WTC11 (cell line): ENCODE measurements at regions not wholly inside any gene's neighbourhood (a gene's known extent, or its start where the extent isn't known, plus 50 kb on each side); places are given as distances from the start of the nearest gene placed in this dataset.

Experiments
- ATAC-seq: fragments of 200-7000 bp; cut with Tn5 transposase; 2 replicates; pipeline ENCODE4 v1.10.0; 2021; ENCODE audit warnings: mild to moderate bottlenecking, moderate library complexity
- CTCF ChIA-PET: fragments of 300-600 bp; sonication (Branson Sonifier 250); formaldehyde crosslinking; loops from one replicate; lab custom pipeline; 2021; ENCODE audit warnings: antibody characterized with exemption; lab: Charles Lee
- POLR2A ChIA-PET: fragments of 350-600 bp; sonication (Branson Sonifier 250); formaldehyde crosslinking; loops from one replicate; lab custom pipeline; 2021; ENCODE audit warnings: antibody characterized with exemption; lab: Charles Lee
- DNase-seq: peaks from one replicate; pipeline ENCODE4 v3.0.0; 2021; ENCODE audit warnings: low spot score
- H3K27ac Mint-ChIP-seq: 2 replicates; pipeline ENCODE4 v1.8.0; 2021; ENCODE audit warnings: mixed read lengths
- H3K27me3 Mint-ChIP-seq: 2 replicates; pipeline ENCODE4 v1.8.0; 2021; ENCODE audit warnings: low read depth, mild to moderate bottlenecking, moderate library complexity, mixed read lengths
- H3K36me3 Mint-ChIP-seq: 2 replicates; pipeline ENCODE4 v1.8.0; 2021; ENCODE audit warnings: mixed read lengths
- H3K4me1 Mint-ChIP-seq: 2 replicates; pipeline ENCODE4 v1.8.0; 2022; ENCODE audit warnings: mixed read lengths
- H3K4me3 Mint-ChIP-seq: 2 replicates; pipeline ENCODE4 v1.8.0; 2021; ENCODE audit warnings: mild to moderate bottlenecking, moderate library complexity, mixed read lengths
- H3K9me3 Mint-ChIP-seq: 2 replicates; pipeline ENCODE4 v1.8.0; 2021; ENCODE audit warnings: mixed read lengths
- AFF4 ChIP-seq: sonication (generic); formaldehyde crosslinking; IDR thresholded peaks from 2 replicates; pipeline ENCODE4 v1.8.1; 2023; ENCODE audit warnings: mild to moderate bottlenecking, missing genetic modification reagents, borderline replicate concordance
- ATF3 ChIP-seq: sonication (generic); formaldehyde crosslinking; conservative IDR thresholded peaks from 2 replicates; pipeline ENCODE4 v1.8.1; 2022; ENCODE audit warnings: mild to moderate bottlenecking, missing genetic modification reagents
- ESRRA ChIP-seq: sonication (generic); formaldehyde crosslinking; IDR thresholded peaks from 2 replicates; pipeline ENCODE4 v1.8.1; 2022; ENCODE audit warnings: mild to moderate bottlenecking, missing genetic modification reagents, borderline replicate concordance
- GABPB1 ChIP-seq: sonication (generic); formaldehyde crosslinking; IDR thresholded peaks from 2 replicates; pipeline ENCODE4 v1.8.1; 2023; ENCODE audit warnings: mild to moderate bottlenecking, missing genetic modification reagents
- JUN ChIP-seq: sonication (generic); formaldehyde crosslinking; IDR thresholded peaks from 2 replicates; pipeline ENCODE4 v1.8.0; 2023; ENCODE audit warnings: mild to moderate bottlenecking, missing genetic modification reagents
- MXD4 ChIP-seq: fragments of 250-450 bp; sonication (Bioruptor Pico); IDR thresholded peaks from 2 replicates; pipeline ENCODE4 v1.8.0; 2021; ENCODE audit warnings: mild to moderate bottlenecking, moderate library complexity, borderline replicate concordance
- MYBL2 ChIP-seq: sonication (generic); formaldehyde crosslinking; IDR thresholded peaks from 2 replicates; pipeline ENCODE4 v1.8.1; 2023; ENCODE audit warnings: mild to moderate bottlenecking, moderate library complexity, missing genetic modification reagents
- OVOL2 ChIP-seq: fragments of 250-450 bp; sonication (Bioruptor Pico); IDR thresholded peaks from 2 replicates; pipeline ENCODE4 v1.9.0; 2021; ENCODE audit warnings: mild to moderate bottlenecking, borderline replicate concordance
- PRRX2 ChIP-seq: fragments of 250-450 bp; sonication (Bioruptor Pico); IDR thresholded peaks from 2 replicates; pipeline ENCODE4 v1.8.0; 2021; ENCODE audit warnings: mild to moderate bottlenecking
- RORB ChIP-seq: fragments of 250-450 bp; sonication (Bioruptor Pico); IDR thresholded peaks from 2 replicates; pipeline ENCODE4 v1.9.0; 2021; ENCODE audit warnings: mild to moderate bottlenecking
- SMAD3 ChIP-seq: sonication (generic); formaldehyde crosslinking; IDR thresholded peaks from 2 replicates; pipeline ENCODE4 v1.8.0; 2022; ENCODE audit warnings: missing genetic modification reagents, mild to moderate bottlenecking, borderline replicate concordance
- TEAD4 ChIP-seq: sonication (generic); formaldehyde crosslinking; IDR thresholded peaks from 2 replicates; pipeline ENCODE4 v1.8.0; 2022; ENCODE audit warnings: mild to moderate bottlenecking, missing genetic modification reagents
- ZNF219 ChIP-seq: sonication (generic); formaldehyde crosslinking; IDR thresholded peaks from 2 replicates; pipeline ENCODE4 v1.8.0; 2023; ENCODE audit warnings: missing genetic modification reagents, mild to moderate bottlenecking, borderline replicate concordance
- ZNF317 ChIP-seq: sonication (generic); formaldehyde crosslinking; IDR thresholded peaks from 2 replicates; pipeline ENCODE4 v1.8.1; 2023; ENCODE audit warnings: low read depth, mild to moderate bottlenecking, moderate library complexity, missing genetic modification reagents, borderline replicate concordance
- ZNF423 ChIP-seq: fragments of 250-450 bp; sonication (Bioruptor Pico); IDR thresholded peaks from 2 replicates; pipeline ENCODE4 v2.1.2; 2022; ENCODE audit warnings: mild to moderate bottlenecking, moderate library complexity
- TF ChIP-seq, protein P1 (sequence below): fragments of 250-450 bp; sonication (Bioruptor Pico); IDR thresholded peaks from 2 replicates; pipeline ENCODE4 v2.1.2; 2022; ENCODE audit warnings: mild to moderate bottlenecking, moderate library complexity
- TF ChIP-seq, protein P2 (sequence below): sonication (generic); formaldehyde crosslinking; IDR thresholded peaks from 2 replicates; pipeline ENCODE4 v1.8.1; 2022; ENCODE audit warnings: mild to moderate bottlenecking, moderate library complexity, missing genetic modification reagents
- TF ChIP-seq, protein P3 (sequence below): sonication (generic); formaldehyde crosslinking; IDR thresholded peaks from 2 replicates; pipeline ENCODE4 v1.8.0; 2022; ENCODE audit warnings: mild to moderate bottlenecking, missing genetic modification reagents
- TF ChIP-seq, protein P4 (sequence below): fragments of 250-450 bp; sonication (Bioruptor Pico); IDR thresholded peaks from 2 replicates; pipeline ENCODE4 v1.9.0; 2021; ENCODE audit warnings: mild to moderate bottlenecking

DNA sequence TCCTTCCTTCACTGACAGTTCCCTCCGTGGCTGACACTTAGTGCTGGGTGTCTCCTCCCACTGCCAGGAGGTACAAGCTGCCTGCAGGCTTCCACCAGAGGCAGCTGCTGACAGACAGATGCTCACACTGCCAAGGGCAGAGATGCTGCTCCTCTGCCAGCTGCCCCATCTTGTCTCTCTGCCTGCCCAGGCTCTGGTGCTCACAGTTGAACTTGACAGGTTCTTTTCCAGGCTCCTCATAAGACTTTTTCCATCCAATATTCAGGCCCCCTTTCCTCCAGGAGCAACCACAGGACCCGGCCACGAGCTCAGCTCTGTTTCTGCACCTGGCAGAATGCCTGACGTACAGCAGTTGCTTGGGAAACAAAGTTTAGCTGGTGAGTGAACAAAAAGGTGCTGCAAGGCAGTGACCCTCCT is 79.8 kb downstream of the PSMB1 start (continued):
- TF ChIP-seq AFF4 (CRISPR knock-in tag) (no peak), ZNF219 (no peak), SMAD3 (CRISPR knock-in tag) (no peak), MYBL2 (no peak), JUN (CRISPR knock-in tag) (no peak), GABPB1 (CRISPR knock-in tag) (no peak), ATF3 (no peak)
- TF ChIP-seq, all 79 proteins: peak for 0

DNA sequence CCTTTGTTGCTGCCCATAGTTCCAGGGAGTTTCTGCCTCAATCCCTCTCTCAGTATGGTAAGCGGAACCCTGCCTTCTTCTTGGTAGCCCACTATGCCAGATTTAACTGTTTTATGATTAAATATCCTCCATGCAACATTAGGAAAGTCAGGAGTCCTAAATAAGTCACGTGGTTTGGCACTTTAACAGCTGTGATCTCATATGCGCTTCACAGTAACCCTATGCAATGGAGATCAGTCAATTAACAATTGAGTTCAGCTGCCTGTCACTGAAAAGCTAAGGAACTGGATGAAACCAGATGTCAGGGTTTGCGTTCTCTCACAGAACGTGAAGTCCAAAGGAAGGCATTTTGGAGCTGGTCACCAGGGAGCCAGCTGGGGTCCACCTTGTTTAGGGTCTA is 81.6 kb downstream of the PSMB1 start:
- ATAC-seq (no peak), DNase-seq (no peak)
- Mint-ChIP-seq H3K27me3 (no peaks in the 10 kb centered on the region), H3K4me1 (no peaks in the 10 kb centered on the region), H3K4me3 (no peak overlapping the region), H3K27ac (no peak overlapping the region; the same call in 1 of the 2 replicates), H3K36me3 (peaks cover 18% of the 10 kb centered on the region), H3K9me3 (peaks cover 10% of the 10 kb centered on the region)
- CTCF ChIA-PET: interaction anchor here (1.4 to 1.7 kb wide), 2 partner anchors 46 to 59 kb away, joined by 3 to 6 read pairs; no protein-coding TSS in a partner anchor
- POLR2A ChIA-PET: no interaction called here
- TF ChIP-seq, protein P1, sequence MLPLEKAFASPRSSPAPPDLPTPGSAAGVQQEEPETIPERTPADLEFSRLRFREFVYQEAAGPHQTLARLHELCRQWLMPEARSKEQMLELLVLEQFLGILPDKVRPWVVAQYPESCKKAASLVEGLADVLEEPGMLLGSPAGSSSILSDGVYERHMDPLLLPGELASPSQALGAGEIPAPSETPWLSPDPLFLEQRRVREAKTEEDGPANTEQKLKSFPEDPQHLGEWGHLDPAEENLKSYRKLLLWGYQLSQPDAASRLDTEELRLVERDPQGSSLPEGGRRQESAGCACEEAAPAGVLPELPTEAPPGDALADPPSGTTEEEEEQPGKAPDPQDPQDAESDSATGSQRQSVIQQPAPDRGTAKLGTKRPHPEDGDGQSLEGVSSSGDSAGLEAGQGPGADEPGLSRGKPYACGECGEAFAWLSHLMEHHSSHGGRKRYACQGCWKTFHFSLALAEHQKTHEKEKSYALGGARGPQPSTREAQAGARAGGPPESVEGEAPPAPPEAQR (CRISPR knock-in tag): no peak
- TF ChIP-seq ZNF317 (CRISPR knock-in tag) (no peak), ZNF219 (no peak), ATF3 (no peak), ESRRA (CRISPR knock-in tag) (no peak), OVOL2 (no peak)

DNA sequence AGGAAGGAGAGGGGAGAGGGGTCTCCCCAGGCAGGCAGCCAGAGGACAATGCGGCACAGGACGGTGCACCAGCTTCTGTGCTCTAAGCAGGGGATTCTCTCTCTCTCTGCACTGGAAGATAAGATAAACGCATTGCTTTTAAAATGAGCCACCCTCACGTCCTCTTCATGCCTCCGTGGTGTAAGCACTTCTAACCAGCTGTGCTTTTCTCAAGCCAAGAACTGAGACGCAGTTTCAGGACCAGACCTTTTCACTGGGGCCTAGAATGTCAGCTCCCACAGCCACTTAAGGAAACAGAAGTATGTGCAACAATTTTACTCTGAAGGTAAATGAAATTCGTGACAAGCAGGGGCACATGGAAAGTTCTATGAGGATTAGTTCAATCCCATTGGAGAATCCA is 82.4 kb downstream of the PSMB1 start:
- CTCF ChIA-PET: interaction anchor here (1.7 kb wide), 1 partner anchor 46 kb away, joined by 6 read pairs; no protein-coding TSS in a partner anchor

More for the DNA sequence above, 82.4 kb downstream of the PSMB1 start:
- TF ChIP-seq ZNF219 (no peak), ZNF423 (CRISPR knock-in tag) (no peak), JUN (CRISPR knock-in tag) (no peak), OVOL2 (no peak), MXD4 (CRISPR knock-in tag) (no peak), MYBL2 (no peak), TEAD4 (no peak), RORB (no peak), PRRX2 (CRISPR knock-in tag) (no peak)
- TF ChIP-seq, protein P2, sequence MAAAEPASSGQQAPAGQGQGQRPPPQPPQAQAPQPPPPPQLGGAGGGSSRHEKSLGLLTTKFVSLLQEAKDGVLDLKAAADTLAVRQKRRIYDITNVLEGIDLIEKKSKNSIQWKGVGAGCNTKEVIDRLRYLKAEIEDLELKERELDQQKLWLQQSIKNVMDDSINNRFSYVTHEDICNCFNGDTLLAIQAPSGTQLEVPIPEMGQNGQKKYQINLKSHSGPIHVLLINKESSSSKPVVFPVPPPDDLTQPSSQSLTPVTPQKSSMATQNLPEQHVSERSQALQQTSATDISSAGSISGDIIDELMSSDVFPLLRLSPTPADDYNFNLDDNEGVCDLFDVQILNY (CRISPR knock-in tag): no peak
- TF ChIP-seq, protein P3, sequence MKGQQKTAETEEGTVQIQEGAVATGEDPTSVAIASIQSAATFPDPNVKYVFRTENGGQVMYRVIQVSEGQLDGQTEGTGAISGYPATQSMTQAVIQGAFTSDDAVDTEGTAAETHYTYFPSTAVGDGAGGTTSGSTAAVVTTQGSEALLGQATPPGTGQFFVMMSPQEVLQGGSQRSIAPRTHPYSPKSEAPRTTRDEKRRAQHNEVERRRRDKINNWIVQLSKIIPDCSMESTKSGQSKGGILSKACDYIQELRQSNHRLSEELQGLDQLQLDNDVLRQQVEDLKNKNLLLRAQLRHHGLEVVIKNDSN (CRISPR knock-in tag): no peak
- TF ChIP-seq, protein P4, sequence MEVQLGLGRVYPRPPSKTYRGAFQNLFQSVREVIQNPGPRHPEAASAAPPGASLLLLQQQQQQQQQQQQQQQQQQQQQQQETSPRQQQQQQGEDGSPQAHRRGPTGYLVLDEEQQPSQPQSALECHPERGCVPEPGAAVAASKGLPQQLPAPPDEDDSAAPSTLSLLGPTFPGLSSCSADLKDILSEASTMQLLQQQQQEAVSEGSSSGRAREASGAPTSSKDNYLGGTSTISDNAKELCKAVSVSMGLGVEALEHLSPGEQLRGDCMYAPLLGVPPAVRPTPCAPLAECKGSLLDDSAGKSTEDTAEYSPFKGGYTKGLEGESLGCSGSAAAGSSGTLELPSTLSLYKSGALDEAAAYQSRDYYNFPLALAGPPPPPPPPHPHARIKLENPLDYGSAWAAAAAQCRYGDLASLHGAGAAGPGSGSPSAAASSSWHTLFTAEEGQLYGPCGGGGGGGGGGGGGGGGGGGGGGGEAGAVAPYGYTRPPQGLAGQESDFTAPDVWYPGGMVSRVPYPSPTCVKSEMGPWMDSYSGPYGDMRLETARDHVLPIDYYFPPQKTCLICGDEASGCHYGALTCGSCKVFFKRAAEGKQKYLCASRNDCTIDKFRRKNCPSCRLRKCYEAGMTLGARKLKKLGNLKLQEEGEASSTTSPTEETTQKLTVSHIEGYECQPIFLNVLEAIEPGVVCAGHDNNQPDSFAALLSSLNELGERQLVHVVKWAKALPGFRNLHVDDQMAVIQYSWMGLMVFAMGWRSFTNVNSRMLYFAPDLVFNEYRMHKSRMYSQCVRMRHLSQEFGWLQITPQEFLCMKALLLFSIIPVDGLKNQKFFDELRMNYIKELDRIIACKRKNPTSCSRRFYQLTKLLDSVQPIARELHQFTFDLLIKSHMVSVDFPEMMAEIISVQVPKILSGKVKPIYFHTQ (CRISPR knock-in tag): no peak
- ATAC-seq (no peak), DNase-seq (no peak)
- Mint-ChIP-seq H3K4me1 (no peaks in the 10 kb centered on the region), H3K27me3 (no peaks in the 10 kb centered on the region), H3K27ac (no peak overlapping the region), H3K4me3 (no peak overlapping the region), H3K9me3 (peaks cover 12% of the 10 kb centered on the region), H3K36me3 (peaks cover 19% of the 10 kb centered on the region)
- POLR2A ChIA-PET: no interaction called here
